Neural crest cell (in vitro differentiated cells): ENCODE measurements at regions not wholly inside any gene's neighbourhood (a gene's known extent, or its start where the extent isn't known, plus 50 kb on each side); places are given as distances from the start of the nearest gene placed in this dataset.
"Not testable (repeated sequence)": the region's sequence is repeated elsewhere in the genome, so short reads cannot be mapped to it uniquely, and the experiment has no call there.

Experiments used
- DNase-seq: peaks from one replicate; pipeline ENCODE4 v3.0.0; 2021; ENCODE audit warnings: low read depth, mixed read lengths, low spot score
- H3K27ac Mint-ChIP-seq: one replicate; pipeline ENCODE4 v1.8.0; 2021; ENCODE audit warnings: mild to moderate bottlenecking, mixed read lengths; ENCODE audit not compliant: unreplicated experiment
- H3K27me3 Mint-ChIP-seq: 2 replicates; pipeline ENCODE4 v1.8.0; 2021; ENCODE audit warnings: low read depth, mild to moderate bottlenecking, mixed read lengths
- H3K36me3 Mint-ChIP-seq: 2 replicates; pipeline ENCODE4 v1.8.0; 2021; ENCODE audit warnings: low read depth, mild to moderate bottlenecking, mixed read lengths
- H3K4me1 Mint-ChIP-seq: 2 replicates; pipeline ENCODE4 v1.8.0; 2021; ENCODE audit warnings: mixed read lengths
- H3K4me3 Mint-ChIP-seq: one replicate; pipeline ENCODE4 v1.8.0; 2021; ENCODE audit warnings: mild to moderate bottlenecking, mixed read lengths
- H3K9me3 Mint-ChIP-seq: 2 replicates; pipeline ENCODE4 v1.8.0; 2021; ENCODE audit warnings: mixed read lengths
- CTCF ChIP-seq: fragments of 200-600 bp; sonication (generic); conservative IDR thresholded peaks from 2 replicates; pipeline ENCODE4 v1.5.0; 2021; ENCODE audit warnings: antibody characterized with exemption, mild to moderate bottlenecking

DNA sequence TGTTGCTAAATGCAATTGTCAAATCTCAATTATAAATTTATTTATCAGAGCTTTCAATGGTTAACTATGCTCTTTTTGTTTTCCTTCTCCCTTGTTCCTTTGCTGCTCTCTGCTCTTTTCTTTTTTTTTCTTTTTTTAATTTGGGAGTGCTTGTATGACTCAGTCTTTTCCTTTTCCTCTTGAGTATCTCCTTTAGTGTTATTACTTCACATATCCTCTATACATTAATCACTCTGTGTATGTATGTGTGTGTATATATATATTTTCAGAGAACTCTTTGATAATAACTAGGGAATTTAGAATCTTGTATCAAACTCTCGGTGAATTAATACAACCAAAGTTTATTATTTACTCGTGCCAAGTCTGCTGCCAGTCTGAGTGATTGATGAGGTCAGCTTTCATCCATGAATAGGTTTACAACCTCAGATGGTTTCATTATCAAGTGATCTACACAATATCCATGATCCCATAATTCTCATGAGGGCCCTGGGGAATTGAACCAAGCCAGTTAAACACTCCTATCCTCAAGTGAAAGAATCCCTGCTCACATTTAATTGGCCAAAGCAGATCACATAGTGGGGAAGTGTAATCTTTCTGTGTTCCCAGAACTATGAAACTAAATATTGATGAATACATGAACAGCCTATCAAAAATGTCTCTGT lies 743.4 kb upstream of the CNTN5 start:
- no peaks in the 10 kb centered on the region for H3K36me3 Mint-ChIP-seq
- no peak overlapping the region for H3K27ac Mint-ChIP-seq
- no peak overlapping the region for H3K4me3 Mint-ChIP-seq
- H3K9me3 Mint-ChIP-seq, result no peaks in the 10 kb centered on the region
- no peaks in the 10 kb centered on the region for H3K27me3 Mint-ChIP-seq
- H3K4me1 Mint-ChIP-seq, result no peaks in the 10 kb centered on the region
- no peak for DNase-seq
- TF ChIP-seq CTCF, result no peak

DNA sequence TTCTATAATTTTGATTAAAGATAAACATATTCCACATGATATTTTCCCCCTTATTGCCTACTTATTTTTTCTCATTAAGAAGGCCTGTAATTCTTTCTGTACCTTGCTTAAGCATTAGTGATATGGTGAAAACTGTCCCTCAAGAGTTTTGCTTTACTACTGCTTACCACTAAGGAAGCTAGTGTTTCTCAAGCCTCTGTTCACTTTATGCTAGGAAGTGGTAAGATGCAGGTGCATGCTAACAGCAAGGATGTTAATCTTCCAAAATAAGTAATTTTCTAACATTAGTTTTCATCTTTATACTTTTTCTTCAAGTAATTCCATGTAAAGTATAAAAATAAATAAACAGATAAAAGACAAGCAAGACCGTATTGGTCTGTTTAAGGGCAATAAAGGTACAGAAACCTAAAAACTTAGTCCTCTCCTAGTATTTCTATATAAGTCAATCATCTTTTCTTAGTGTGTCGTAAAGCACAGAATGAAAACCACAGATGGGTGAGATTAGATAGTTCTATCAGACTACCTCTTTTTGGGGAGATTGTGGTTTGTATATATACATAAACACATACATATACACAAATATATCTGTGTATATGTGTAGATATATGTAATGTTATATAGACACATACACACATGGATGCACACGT lies 731.0 kb upstream of the CNTN5 start:
- no peak for TF ChIP-seq CTCF
- H3K9me3 Mint-ChIP-seq, result no peaks in the 10 kb centered on the region

GRCh38 chr11:98296091-98296880 lies 724.5 kb upstream of the CNTN5 start:
- Mint-ChIP-seq H3K4me1 (no peaks in the 10 kb centered on the region), H3K4me3 (no peak overlapping the region), H3K27ac (no peak overlapping the region), H3K27me3 (no peaks in the 10 kb centered on the region), H3K9me3 (no peaks in the 10 kb centered on the region), H3K36me3 (no peaks in the 10 kb centered on the region)
- TF ChIP-seq CTCF, result no peak
- no peak for DNase-seq

More for the DNA sequence above, 731.0 kb upstream of the CNTN5 start:
- Mint-ChIP-seq H3K27me3 (no peaks in the 10 kb centered on the region), H3K4me3 (no peak overlapping the region), H3K27ac (no peak overlapping the region), H3K36me3 (no peaks in the 10 kb centered on the region), H3K4me1 (no peaks in the 10 kb centered on the region)
- DNase-seq, result no peak

DNA sequence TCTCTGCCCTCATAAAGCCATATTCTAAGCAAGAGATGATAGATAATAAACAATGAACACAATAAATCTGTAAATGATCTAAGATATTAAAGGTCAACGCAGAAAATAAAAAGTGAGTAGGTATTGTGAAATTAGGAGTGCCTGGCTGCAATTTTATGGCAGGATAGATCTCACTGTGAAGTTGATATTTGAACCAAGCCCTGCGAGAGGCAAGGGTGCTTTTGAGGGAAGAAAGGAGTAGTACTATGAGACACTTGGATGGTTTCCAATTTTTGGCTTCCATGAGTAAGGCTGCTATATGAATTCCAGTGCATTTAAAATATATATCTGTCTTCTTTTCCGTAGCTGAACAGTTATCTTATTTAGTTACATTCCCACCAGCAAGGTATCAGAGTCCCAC lies 720.0 kb upstream of the CNTN5 start:
- no peaks in the 10 kb centered on the region for H3K4me1 Mint-ChIP-seq
- no peak overlapping the region for H3K27ac Mint-ChIP-seq
- TF ChIP-seq CTCF, result no peak
- no peaks in the 10 kb centered on the region for H3K36me3 Mint-ChIP-seq
- H3K9me3 Mint-ChIP-seq, result no peaks in the 10 kb centered on the region
- no peaks in the 10 kb centered on the region for H3K27me3 Mint-ChIP-seq
- DNase-seq, result no peak
- no peak overlapping the region for H3K4me3 Mint-ChIP-seq

- Mint-ChIP-seq H3K27ac (no peak overlapping the region), H3K4me3 (no peak overlapping the region), H3K4me1 (no peaks in the 10 kb centered on the region), H3K36me3 (no peaks in the 10 kb centered on the region), H3K27me3 (no peaks in the 10 kb centered on the region), H3K9me3 (no peaks in the 10 kb centered on the region)
- no peak for DNase-seq
- no peak for TF ChIP-seq CTCF
Measured at GRCh38 chr11:98307827-98308491, 712.8 kb upstream of the CNTN5 start.

DNA sequence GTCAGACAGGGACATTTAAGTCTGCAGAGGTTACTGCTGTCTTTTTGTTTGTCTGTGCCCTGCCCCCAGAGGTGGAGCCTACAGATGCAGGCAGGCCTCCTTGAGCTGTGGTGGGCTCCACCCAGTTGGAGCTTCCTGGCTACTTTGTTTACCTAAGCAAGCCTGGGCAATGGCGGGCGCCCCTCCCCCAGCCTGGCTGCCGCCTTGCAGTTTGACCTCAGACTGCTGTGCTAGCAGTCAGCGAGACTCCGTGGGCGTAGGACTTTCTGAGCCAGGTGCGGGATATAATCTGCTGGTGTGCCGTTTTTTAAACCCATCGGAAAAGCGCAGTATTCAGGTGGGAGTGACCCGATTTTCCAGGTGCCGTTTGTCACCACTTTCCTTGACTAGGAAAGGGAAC lies 690.4 kb upstream of the CNTN5 start:
- H3K27ac Mint-ChIP-seq, H3K4me3 Mint-ChIP-seq, H3K4me1 Mint-ChIP-seq, H3K9me3 Mint-ChIP-seq, H3K36me3 Mint-ChIP-seq, DNase-seq, H3K27me3 Mint-ChIP-seq: not testable (repeated sequence)
